PC-3 (cell line): ENCODE measurements at regions not wholly inside any gene's neighbourhood (a gene's known extent, or its start where the extent isn't known, plus 50 kb on each side); places are given as distances from the start of the nearest gene placed in this dataset.

Experiments
- EZH2 ChIP-seq: fragments of 300-600 bp; sonication (generic); IDR thresholded peaks from one replicate; pipeline ENCODE4 v1.6.1; 2017; ENCODE audit warnings: antibody characterized with exemption, mild to moderate bottlenecking, low read length; ENCODE audit not compliant: unreplicated experiment
- TF ChIP-seq, protein P1 (sequence below): fragments of 300-600 bp; sonication (generic); conservative IDR thresholded peaks from 2 replicates; pipeline ENCODE4 v1.5.1; 2017; ENCODE audit warnings: antibody characterized with exemption, low read depth, mild to moderate bottlenecking, low read length

GRCh38 chr10:44132361-44133289 lies 252.3 kb downstream of the CXCL12 start:
- TF ChIP-seq, protein P1, sequence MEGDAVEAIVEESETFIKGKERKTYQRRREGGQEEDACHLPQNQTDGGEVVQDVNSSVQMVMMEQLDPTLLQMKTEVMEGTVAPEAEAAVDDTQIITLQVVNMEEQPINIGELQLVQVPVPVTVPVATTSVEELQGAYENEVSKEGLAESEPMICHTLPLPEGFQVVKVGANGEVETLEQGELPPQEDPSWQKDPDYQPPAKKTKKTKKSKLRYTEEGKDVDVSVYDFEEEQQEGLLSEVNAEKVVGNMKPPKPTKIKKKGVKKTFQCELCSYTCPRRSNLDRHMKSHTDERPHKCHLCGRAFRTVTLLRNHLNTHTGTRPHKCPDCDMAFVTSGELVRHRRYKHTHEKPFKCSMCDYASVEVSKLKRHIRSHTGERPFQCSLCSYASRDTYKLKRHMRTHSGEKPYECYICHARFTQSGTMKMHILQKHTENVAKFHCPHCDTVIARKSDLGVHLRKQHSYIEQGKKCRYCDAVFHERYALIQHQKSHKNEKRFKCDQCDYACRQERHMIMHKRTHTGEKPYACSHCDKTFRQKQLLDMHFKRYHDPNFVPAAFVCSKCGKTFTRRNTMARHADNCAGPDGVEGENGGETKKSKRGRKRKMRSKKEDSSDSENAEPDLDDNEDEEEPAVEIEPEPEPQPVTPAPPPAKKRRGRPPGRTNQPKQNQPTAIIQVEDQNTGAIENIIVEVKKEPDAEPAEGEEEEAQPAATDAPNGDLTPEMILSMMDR, result no peak
- TF ChIP-seq EZH2, result no peak
